GM12891 (cell line): ENCODE measurements at regions not wholly inside any gene's neighbourhood (a gene's known extent, or its start where the extent isn't known, plus 50 kb on each side); places are given as distances from the start of the nearest gene placed in this dataset.

Experiments
- DNase-seq: peaks from one replicate; pipeline ENCODE4 v3.0.0; 2011; ENCODE audit warnings: low spot score; ENCODE audit not compliant: insufficient read length
- FAIRE-seq: peaks from 2 replicates; lab custom pipeline; 2011; peaks lifted over from hg19 to GRCh38; lab: Jason Lieb, UNC
- PAX5 ChIP-seq: IDR thresholded peaks from 2 replicates; pipeline ENCODE4 v1.6.1; 2011; ENCODE audit warnings: low read length, moderate library complexity, mild to moderate bottlenecking; ENCODE audit not compliant: insufficient read depth, severe bottlenecking
- POLR2A ChIP-seq: IDR thresholded peaks from 2 replicates; pipeline ENCODE4 v1.6.1; 2011; ENCODE audit warnings: low read depth, low read length, control low read depth
- POLR2AphosphoS5 ChIP-seq: IDR thresholded peaks from 2 replicates; pipeline ENCODE4 v1.6.1; 2011; ENCODE audit warnings: low read depth, low read length, control low read depth
- POU2F2 ChIP-seq: IDR thresholded peaks from 2 replicates; pipeline ENCODE4 v1.6.1; 2011; ENCODE audit warnings: low read depth, mild to moderate bottlenecking, control low read depth, low read length, moderate library complexity
- SPI1 ChIP-seq: IDR thresholded peaks from 2 replicates; pipeline ENCODE4 v1.6.1; 2011; ENCODE audit warnings: low read depth, low read length, control low read depth
- TAF1 ChIP-seq: IDR thresholded peaks from 2 replicates; pipeline ENCODE4 v1.6.1; 2011; ENCODE audit warnings: low read depth, low read length, control low read depth

GRCh38 chr1:91075233-91076135 lies 53.6 kb upstream of the ZNF644 start:
- FAIRE-seq: no peak
- TF ChIP-seq POLR2A (no peak), POU2F2 (no peak), TAF1 (no peak)
- no peak for DNase-seq

DNA sequence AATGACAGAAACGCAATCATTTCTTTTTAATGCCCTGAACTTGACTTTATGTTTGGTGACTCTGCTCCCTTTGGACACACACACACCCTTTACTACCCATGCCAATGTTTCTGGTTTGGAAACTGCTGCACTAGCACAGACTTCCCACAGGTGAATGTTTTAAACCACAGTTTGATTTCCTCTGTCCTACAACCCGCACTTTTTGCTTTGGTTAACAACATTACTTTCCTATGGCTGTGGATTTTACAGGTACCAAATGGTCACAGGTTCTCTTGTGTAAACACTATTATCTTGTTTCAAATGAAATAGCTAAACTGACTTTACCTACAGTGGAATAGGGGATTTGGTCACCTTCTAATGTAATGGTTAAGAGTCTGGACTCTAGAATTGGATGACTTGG lies 51.5 kb upstream of the ZNF644 start:
- TF ChIP-seq POLR2AphosphoS5 (no peak), POLR2A (no peak), SPI1 (no peak), POU2F2 (no peak), PAX5 (no peak), TAF1 (no peak)
- FAIRE-seq (no peak), DNase-seq (no peak)

DNA sequence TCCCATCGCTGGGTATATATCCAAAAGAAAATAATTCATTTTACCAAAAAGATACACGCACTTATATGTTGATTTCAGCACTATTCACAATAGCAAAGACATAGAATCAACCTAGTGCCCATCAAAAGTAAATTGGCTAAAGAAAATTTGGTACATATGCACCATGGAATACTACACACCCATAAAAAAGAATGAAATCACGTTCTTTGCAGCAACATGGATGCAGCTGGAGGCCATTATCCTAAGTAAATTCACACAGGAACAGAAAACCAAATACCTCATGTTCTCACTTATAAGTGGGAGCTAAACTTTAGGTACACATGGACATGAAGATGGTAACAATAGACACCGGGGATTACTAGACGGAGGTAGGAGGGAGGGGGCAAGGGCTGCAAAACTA lies 50.0 kb upstream of the ZNF644 start:
- TF ChIP-seq POLR2A: no peak
- TF ChIP-seq POLR2AphosphoS5: no peak
- no peak for TF ChIP-seq POU2F2
- no peak for TF ChIP-seq TAF1
- TF ChIP-seq PAX5: no peak
- no peak for TF ChIP-seq SPI1
- no peak for FAIRE-seq
- no peak for DNase-seq
